OCI-LY1 (cell line): ENCODE measurements at regions not wholly inside any gene's neighbourhood (a gene's known extent, or its start where the extent isn't known, plus 50 kb on each side); places are given as distances from the start of the nearest gene placed in this dataset.

Experiments
- EZH2 ChIP-seq: fragments of 200-600 bp; sonication (generic), shearing (Covaris generic); IDR thresholded peaks from 2 replicates; pipeline ENCODE4 v1.8.0; 2017; ENCODE audit warnings: borderline replicate concordance, mixed run types, mild to moderate bottlenecking, antibody characterized with exemption, low read length, moderate library complexity, mixed read lengths
- TF ChIP-seq, protein P1 (sequence below): fragments of 200-600 bp; sonication (generic), shearing (Covaris generic); IDR thresholded peaks from 2 replicates; pipeline ENCODE4 v1.5.1; 2017; ENCODE audit warnings: mild to moderate bottlenecking, antibody characterized with exemption, low read length, moderate library complexity, mixed read lengths

DNA sequence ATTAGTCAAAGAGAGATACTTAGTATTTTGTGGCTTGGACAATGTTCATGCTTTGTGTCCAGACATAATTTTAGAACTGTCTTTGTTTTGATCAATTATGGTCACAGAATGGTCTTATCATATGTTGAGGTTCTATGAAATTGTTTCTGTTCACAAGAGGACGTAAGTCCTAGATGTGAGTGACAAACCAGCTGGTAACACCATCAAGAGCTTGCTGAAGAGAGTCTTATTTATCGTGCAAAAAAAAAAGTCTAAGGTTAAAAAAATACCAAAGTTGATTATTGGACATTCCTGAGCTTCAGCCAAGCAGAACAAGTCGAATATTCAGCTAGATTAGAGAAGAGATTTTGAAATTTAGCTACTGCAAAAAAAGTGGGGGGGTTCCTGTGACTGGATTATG is 495.9 kb upstream of the NAALADL2 start:
- TF ChIP-seq, protein P1, sequence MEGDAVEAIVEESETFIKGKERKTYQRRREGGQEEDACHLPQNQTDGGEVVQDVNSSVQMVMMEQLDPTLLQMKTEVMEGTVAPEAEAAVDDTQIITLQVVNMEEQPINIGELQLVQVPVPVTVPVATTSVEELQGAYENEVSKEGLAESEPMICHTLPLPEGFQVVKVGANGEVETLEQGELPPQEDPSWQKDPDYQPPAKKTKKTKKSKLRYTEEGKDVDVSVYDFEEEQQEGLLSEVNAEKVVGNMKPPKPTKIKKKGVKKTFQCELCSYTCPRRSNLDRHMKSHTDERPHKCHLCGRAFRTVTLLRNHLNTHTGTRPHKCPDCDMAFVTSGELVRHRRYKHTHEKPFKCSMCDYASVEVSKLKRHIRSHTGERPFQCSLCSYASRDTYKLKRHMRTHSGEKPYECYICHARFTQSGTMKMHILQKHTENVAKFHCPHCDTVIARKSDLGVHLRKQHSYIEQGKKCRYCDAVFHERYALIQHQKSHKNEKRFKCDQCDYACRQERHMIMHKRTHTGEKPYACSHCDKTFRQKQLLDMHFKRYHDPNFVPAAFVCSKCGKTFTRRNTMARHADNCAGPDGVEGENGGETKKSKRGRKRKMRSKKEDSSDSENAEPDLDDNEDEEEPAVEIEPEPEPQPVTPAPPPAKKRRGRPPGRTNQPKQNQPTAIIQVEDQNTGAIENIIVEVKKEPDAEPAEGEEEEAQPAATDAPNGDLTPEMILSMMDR = no peak
- TF ChIP-seq EZH2 = no peak
